A549 (cell line): ENCODE measurements at regions not wholly inside any gene's neighbourhood (a gene's known extent, or its start where the extent isn't known, plus 50 kb on each side); places are given as distances from the start of the nearest gene placed in this dataset.

Experiments
- ATAC-seq, 2 experiments: fragments of 200-7000 bp in 1 of 2; fragments of >200 bp in 1 of 2; cut with Nextera tagmentation in 1 of 2; cut with Tn5 transposase in 1 of 2; 3 replicates each; pipeline versions ENCODE4 v1.8.0 to v1.9.1; 2018 to 2020; ENCODE audit warnings: mild to moderate bottlenecking in 1 of 2, moderate library complexity in 1 of 2
- CTCF ChIA-PET: fragments of 300-600 bp; sonication (Branson Sonifier 250); formaldehyde crosslinking; extraction: SDS; loops from one replicate; lab custom pipeline; 2021; ENCODE audit warnings: antibody characterized with exemption, inconsistent platforms; lab: Yijun Ruan, JAX
- POLR2A ChIA-PET: fragments of 350-600 bp; formaldehyde crosslinking; extraction: SDS; loops from one replicate; lab custom pipeline; 2021; ENCODE audit warnings: antibody characterized with exemption, inconsistent platforms; lab: Yijun Ruan, JAX
- DNase-seq, 2 experiments: peaks; one replicate each; pipeline versions ENCODE4 v3.0.0 to v3.0.0-alpha.2; 2011 to 2016; ENCODE audit warnings: low read depth in 1 of 2, low spot score in 1 of 2
- FAIRE-seq: peaks from 2 replicates; lab custom pipeline; 2011; peaks lifted over from hg19 to GRCh38; lab: Jason Lieb, UNC
- H3K27ac ChIP-seq, 2 experiments: fragments of >200 bp; sonication (Bioruptor Twin); formaldehyde crosslinking; 3 replicates each; pipeline ENCODE4 v1.5.1; 2016 to 2017
- H3K4me1 ChIP-seq: fragments of >200 bp; sonication (Bioruptor Twin); formaldehyde crosslinking; 3 replicates; pipeline ENCODE4 v1.6.1; 2016
- H3K4me2 ChIP-seq: fragments of >200 bp; sonication (Bioruptor Twin); formaldehyde crosslinking; 3 replicates; pipeline ENCODE4 v1.6.1; 2016
- H3K4me3 ChIP-seq: fragments of >200 bp; sonication (Bioruptor Twin); formaldehyde crosslinking; 3 replicates; pipeline ENCODE4 v1.5.1; 2016
- H3K9me3 ChIP-seq: fragments of >200 bp; sonication (Bioruptor Twin); formaldehyde crosslinking; 3 replicates; pipeline ENCODE4 v1.6.1; 2016
- CBX8 ChIP-seq: fragments of 200-600 bp; sonication (generic); IDR thresholded peaks from 2 replicates; pipeline ENCODE4 v1.6.1; 2016
- CHD4 ChIP-seq: fragments of 200-600 bp; sonication (generic); IDR thresholded peaks from 2 replicates; pipeline ENCODE4 v1.6.1; 2016; ENCODE audit warnings: antibody characterized with exemption, mild to moderate bottlenecking, borderline replicate concordance
- EHMT2 ChIP-seq: fragments of 200-600 bp; sonication (generic); IDR thresholded peaks from 2 replicates; pipeline ENCODE4 v1.6.1; 2016; ENCODE audit warnings: antibody characterized with exemption, low read depth, mild to moderate bottlenecking, moderate library complexity
- EP300 ChIP-seq, 2 experiments: fragments of >200 bp; sonication (Bioruptor Twin); formaldehyde crosslinking; IDR thresholded peaks; 2 replicates in 1 of 2; 3 replicates in 1 of 2; pipeline ENCODE4 v1.6.1; 2016 to 2017
- FOSL2 ChIP-seq, 2 experiments: fragments of 450-650 bp in 1 of 2; fragments of >200 bp in 1 of 2; sonication (Bioruptor Twin) in 1 of 2; formaldehyde crosslinking; IDR thresholded peaks; 2 replicates each; pipeline versions ENCODE4 v1.5.0 to v1.6.1; 2016 to 2020; ENCODE audit warnings: mild to moderate bottlenecking in 1 of 2, moderate library complexity in 1 of 2
- FOXS1 ChIP-seq: fragments of 250-450 bp; sonication (Bioruptor Pico); IDR thresholded peaks from 2 replicates; pipeline ENCODE4 v1.5.0; 2020; ENCODE audit warnings: mild to moderate bottlenecking, moderate library complexity
- HOXA7 ChIP-seq: fragments of 250-450 bp; sonication (Bioruptor Pico); IDR thresholded peaks from 2 replicates; pipeline ENCODE4 v1.5.0; 2020; ENCODE audit warnings: mild to moderate bottlenecking, moderate library complexity
- HOXB5 ChIP-seq: fragments of 250-450 bp; sonication (Bioruptor Pico); IDR thresholded peaks from 2 replicates; pipeline ENCODE4 v1.5.0; 2020; ENCODE audit warnings: mild to moderate bottlenecking, moderate library complexity
- JUN ChIP-seq, 2 experiments: fragments of >200 bp; sonication (Bioruptor Twin); formaldehyde crosslinking; IDR thresholded peaks; 2 replicates in 1 of 2; 3 replicates in 1 of 2; pipeline ENCODE4 v1.6.1; 2016 to 2017
- MYC ChIP-seq: IDR thresholded peaks from 2 replicates; pipeline ENCODE4 v1.6.1; 2012; ENCODE audit warnings: mild to moderate bottlenecking, inconsistent platforms, low read length, improper control_type of control experiment, borderline replicate concordance
- NFE2L2 ChIP-seq: fragments of 150-350 bp; conservative IDR thresholded peaks from 2 replicates; pipeline ENCODE4 v1.6.1; 2014; ENCODE audit warnings: low read length
- POLR2A ChIP-seq: IDR thresholded peaks from 2 replicates; pipeline ENCODE4 v1.6.1; 2012; ENCODE audit warnings: mild to moderate bottlenecking, low read length
- RAD21 ChIP-seq, 2 experiments: fragments of >200 bp in 1 of 2; sonication (Bioruptor Twin) in 1 of 2; formaldehyde crosslinking in 1 of 2; IDR thresholded peaks in 1 of 2; conservative IDR thresholded peaks in 1 of 2; 2 replicates in 1 of 2; 3 replicates in 1 of 2; pipeline ENCODE4 v1.6.1; 2012 to 2018; ENCODE audit warnings: inconsistent platforms in 1 of 2
- SREBF2 ChIP-seq: fragments of 450-650 bp; IDR thresholded peaks from 2 replicates; pipeline ENCODE4 v1.6.1; 2014; ENCODE audit warnings: mild to moderate bottlenecking, moderate library complexity
- TFCP2L1 ChIP-seq: fragments of 250-450 bp; sonication (Bioruptor Pico); IDR thresholded peaks from 2 replicates; pipeline ENCODE4 v1.5.0; 2021; ENCODE audit warnings: mild to moderate bottlenecking
- TP53 ChIP-seq: fragments of 250-450 bp; sonication (Bioruptor Pico); IDR thresholded peaks from 2 replicates; pipeline ENCODE4 v1.5.0; 2021; ENCODE audit warnings: mild to moderate bottlenecking, moderate library complexity
- ZFP36 ChIP-seq: fragments of 450-650 bp; IDR thresholded peaks from 2 replicates; pipeline ENCODE4 v1.6.1; 2014; ENCODE audit warnings: borderline replicate concordance; ENCODE audit not compliant: partially characterized antibody
- ZNF302 ChIP-seq: fragments of 250-450 bp; sonication (Bioruptor Pico); IDR thresholded peaks from 2 replicates; pipeline ENCODE4 v1.9.0; 2021; ENCODE audit warnings: inconsistent platforms, mild to moderate bottlenecking, moderate library complexity
- WGBS: methylation state at CpG from one replicate; pipeline ENCODE4 v1.1.6; 2017; ENCODE audit errors: missing lambda C conversion rate; 5-methylcytosine and 5-hydroxymethylcytosine counted together
- TF ChIP-seq, protein P1 (sequence below): fragments of 200-600 bp; sonication (generic); IDR thresholded peaks from 2 replicates; pipeline ENCODE4 v1.6.1; 2016; ENCODE audit warnings: antibody characterized with exemption, mild to moderate bottlenecking, moderate library complexity
- TF ChIP-seq, protein P2 (sequence below): fragments of >200 bp; sonication (Bioruptor Twin); formaldehyde crosslinking; IDR thresholded peaks from 3 replicates; pipeline ENCODE4 v1.5.1; 2016
- TF ChIP-seq, protein P3 (sequence below): fragments of >200 bp; sonication (Bioruptor Twin); formaldehyde crosslinking; IDR thresholded peaks from 2 replicates; pipeline ENCODE4 v1.6.1; 2016
- TF ChIP-seq, protein P4 (sequence below): fragments of >200 bp; sonication (Bioruptor Twin); formaldehyde crosslinking; IDR thresholded peaks from 3 replicates; pipeline ENCODE4 v1.6.1; 2016

DNA sequence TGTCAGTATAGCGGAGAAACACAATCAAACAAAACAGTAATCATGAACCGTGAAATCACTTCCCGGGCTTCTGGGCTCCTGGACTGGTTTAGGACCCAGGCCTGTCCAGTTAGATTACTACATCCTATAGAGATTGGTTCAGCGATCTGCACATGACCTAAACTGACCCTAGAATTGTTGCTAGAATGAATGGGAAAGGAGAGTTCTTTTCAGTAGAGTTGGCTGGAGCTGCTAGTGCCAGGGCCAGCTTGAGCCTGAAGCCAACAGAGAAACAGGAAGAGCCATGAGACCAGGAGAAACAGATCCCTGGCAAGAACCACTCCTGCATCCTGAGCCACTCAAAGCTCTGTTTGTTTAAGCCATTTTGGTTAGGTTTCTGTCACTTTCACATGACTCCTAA, 474.3 kb upstream of the C1orf87 start:
- no peaks in the 10 kb centered on the region for H3K9me3 ChIP-seq
- no peak for ATAC-seq
- H3K27ac ChIP-seq, result no peak overlapping the region
- no peak for DNase-seq
- CTCF ChIA-PET, result no interaction called here
- H3K4me1 ChIP-seq, result no peaks in the 10 kb centered on the region
- TF ChIP-seq ZNF302 (CRISPR knock-in tag), result no peak
- TF ChIP-seq, protein P1, sequence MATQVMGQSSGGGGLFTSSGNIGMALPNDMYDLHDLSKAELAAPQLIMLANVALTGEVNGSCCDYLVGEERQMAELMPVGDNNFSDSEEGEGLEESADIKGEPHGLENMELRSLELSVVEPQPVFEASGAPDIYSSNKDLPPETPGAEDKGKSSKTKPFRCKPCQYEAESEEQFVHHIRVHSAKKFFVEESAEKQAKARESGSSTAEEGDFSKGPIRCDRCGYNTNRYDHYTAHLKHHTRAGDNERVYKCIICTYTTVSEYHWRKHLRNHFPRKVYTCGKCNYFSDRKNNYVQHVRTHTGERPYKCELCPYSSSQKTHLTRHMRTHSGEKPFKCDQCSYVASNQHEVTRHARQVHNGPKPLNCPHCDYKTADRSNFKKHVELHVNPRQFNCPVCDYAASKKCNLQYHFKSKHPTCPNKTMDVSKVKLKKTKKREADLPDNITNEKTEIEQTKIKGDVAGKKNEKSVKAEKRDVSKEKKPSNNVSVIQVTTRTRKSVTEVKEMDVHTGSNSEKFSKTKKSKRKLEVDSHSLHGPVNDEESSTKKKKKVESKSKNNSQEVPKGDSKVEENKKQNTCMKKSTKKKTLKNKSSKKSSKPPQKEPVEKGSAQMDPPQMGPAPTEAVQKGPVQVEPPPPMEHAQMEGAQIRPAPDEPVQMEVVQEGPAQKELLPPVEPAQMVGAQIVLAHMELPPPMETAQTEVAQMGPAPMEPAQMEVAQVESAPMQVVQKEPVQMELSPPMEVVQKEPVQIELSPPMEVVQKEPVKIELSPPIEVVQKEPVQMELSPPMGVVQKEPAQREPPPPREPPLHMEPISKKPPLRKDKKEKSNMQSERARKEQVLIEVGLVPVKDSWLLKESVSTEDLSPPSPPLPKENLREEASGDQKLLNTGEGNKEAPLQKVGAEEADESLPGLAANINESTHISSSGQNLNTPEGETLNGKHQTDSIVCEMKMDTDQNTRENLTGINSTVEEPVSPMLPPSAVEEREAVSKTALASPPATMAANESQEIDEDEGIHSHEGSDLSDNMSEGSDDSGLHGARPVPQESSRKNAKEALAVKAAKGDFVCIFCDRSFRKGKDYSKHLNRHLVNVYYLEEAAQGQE, result no peak
- no peak overlapping the region for H3K4me2 ChIP-seq
- no peak overlapping the region for H3K4me3 ChIP-seq
- POLR2A ChIA-PET, result no interaction called here
- FAIRE-seq, result no peak
- WGBS, result 34% methylated on average over 4 of the region's 4 CpGs

DNA sequence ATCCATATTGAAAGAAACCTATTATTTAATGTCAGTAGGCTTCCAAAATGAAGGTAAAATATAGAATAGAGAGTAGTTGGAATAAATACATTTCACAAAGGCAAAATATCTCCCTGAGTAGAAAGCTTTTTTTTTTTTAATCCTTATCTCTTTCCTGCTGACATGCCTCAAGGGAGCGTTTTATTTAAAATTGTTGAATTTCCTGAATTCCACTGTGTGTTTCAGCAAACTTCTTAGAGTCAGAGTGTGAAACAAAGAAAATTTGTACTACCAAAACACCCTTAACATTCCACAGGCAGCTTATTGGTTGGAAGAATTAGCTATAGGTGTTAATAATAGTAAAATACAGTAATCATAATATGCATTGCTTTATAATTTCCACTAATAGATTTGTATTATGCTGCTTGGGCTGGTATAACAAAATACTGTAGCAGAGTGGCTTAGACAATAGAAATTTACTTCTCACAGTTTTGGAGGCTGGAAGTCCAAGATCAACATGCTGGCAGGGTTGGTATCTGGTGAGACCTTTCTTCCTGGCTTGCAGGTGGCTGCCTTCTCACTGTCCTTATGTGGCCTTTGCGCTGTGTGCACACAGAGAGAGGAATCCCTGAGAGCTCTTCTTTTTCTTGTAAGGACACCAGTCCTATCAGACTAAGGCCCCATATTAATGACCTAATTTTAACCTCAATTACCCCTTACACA, 468.4 kb upstream of the C1orf87 start:
- Histone ChIP-seq H3K27ac (no peak overlapping the region), H3K4me1 (no peaks in the 10 kb centered on the region), H3K9me3 (no peaks in the 10 kb centered on the region), H3K4me2 (no peak overlapping the region), H3K4me3 (no peak overlapping the region)
- 45% methylated on average over 2 of the region's 2 CpGs for WGBS
- FAIRE-seq (no peak), ATAC-seq (no peak), DNase-seq (no peak)
- CTCF ChIA-PET, result no interaction called here
- TF ChIP-seq TP53 (CRISPR knock-in tag) (no peak), ZFP36 (no peak), FOSL2 (IDR thresholded peaks at IDR 0.05) (no peak), FOSL2 (CRISPR knock-in tag; IDR thresholded peaks at IDR 0.05) (no peak), HOXA7 (no peak), FOXS1 (CRISPR knock-in tag) (no peak), EHMT2 (no peak), TFCP2L1 (CRISPR knock-in tag) (no peak), RAD21 (conservative IDR thresholded peaks at IDR 0.05 in 1 of 2, IDR thresholded peaks at IDR 0.05 in 1 of 2) (no peak), MYC (no peak), EP300 (IDR thresholded peaks at IDR 0.05) (no peak)
- TF ChIP-seq, protein P2, sequence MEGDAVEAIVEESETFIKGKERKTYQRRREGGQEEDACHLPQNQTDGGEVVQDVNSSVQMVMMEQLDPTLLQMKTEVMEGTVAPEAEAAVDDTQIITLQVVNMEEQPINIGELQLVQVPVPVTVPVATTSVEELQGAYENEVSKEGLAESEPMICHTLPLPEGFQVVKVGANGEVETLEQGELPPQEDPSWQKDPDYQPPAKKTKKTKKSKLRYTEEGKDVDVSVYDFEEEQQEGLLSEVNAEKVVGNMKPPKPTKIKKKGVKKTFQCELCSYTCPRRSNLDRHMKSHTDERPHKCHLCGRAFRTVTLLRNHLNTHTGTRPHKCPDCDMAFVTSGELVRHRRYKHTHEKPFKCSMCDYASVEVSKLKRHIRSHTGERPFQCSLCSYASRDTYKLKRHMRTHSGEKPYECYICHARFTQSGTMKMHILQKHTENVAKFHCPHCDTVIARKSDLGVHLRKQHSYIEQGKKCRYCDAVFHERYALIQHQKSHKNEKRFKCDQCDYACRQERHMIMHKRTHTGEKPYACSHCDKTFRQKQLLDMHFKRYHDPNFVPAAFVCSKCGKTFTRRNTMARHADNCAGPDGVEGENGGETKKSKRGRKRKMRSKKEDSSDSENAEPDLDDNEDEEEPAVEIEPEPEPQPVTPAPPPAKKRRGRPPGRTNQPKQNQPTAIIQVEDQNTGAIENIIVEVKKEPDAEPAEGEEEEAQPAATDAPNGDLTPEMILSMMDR, result no peak
- TF ChIP-seq, protein P3, sequence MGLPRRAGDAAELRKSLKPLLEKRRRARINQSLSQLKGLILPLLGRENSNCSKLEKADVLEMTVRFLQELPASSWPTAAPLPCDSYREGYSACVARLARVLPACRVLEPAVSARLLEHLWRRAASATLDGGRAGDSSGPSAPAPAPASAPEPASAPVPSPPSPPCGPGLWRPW, result no peak
- POLR2A ChIA-PET, result no interaction called here

DNA sequence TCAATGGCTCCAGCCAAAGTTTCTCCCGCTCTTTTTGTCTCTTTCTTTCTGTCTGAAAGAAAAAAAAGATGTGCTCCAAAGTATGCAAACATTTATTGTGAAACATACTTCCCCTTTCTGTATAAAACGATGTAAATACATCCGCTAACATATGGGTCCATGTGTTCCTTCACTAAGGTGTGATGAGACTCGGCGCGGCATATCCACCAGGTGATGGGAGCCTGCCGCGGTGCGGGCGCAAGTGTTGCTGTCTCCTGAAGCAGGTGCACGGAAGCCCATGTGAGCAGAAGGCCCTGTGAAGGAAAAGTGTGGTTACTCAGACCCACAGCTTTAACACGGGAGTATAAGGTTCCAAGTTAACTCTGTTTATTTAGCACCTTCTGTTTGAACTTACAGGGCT, 466.6 kb upstream of the C1orf87 start:
- Histone ChIP-seq H3K4me2 (no peak overlapping the region), H3K4me3 (no peak overlapping the region), H3K9me3 (no peaks in the 10 kb centered on the region), H3K4me1 (no peaks in the 10 kb centered on the region), H3K27ac (no peak overlapping the region)
- 40% methylated on average over 12 of the region's 12 CpGs for WGBS
- TF ChIP-seq CBX8, result no peak
- TF ChIP-seq, protein P4, sequence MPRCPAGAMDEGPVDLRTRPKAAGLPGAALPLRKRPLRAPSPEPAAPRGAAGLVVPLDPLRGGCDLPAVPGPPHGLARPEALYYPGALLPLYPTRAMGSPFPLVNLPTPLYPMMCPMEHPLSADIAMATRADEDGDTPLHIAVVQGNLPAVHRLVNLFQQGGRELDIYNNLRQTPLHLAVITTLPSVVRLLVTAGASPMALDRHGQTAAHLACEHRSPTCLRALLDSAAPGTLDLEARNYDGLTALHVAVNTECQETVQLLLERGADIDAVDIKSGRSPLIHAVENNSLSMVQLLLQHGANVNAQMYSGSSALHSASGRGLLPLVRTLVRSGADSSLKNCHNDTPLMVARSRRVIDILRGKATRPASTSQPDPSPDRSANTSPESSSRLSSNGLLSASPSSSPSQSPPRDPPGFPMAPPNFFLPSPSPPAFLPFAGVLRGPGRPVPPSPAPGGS, result no peak
- TF ChIP-seq HOXA7, result no peak
- no peak for TF ChIP-seq SREBF2
- TF ChIP-seq POLR2A, result no peak
- no peak for TF ChIP-seq JUN (IDR thresholded peaks at IDR 0.05)
- no peak for TF ChIP-seq HOXB5
- TF ChIP-seq CHD4, result no peak
- no peak for TF ChIP-seq NFE2L2
- DNase-seq (no peak), FAIRE-seq (no peak), ATAC-seq (no peak)
- ChIA-PET POLR2A (no interaction called here), CTCF (no interaction called here)
